ENCODE measurements at regions not wholly inside any gene's neighbourhood (a gene's known extent, or its start where the extent isn't known, plus 50 kb on each side); places are given as distances from the start of the nearest gene placed in this dataset.

- Histone ChIP-seq H3K9me1 (replicated peaks; ENCODE audit: control insufficient read depth, extremely low read depth, insufficient read depth, low read length) (no peaks in the 10 kb centered on the region), H4K20me1 (replicated peaks; ENCODE audit: control insufficient read depth, extremely low read depth, insufficient read depth, low read length) (no peaks in the 10 kb centered on the region), H2AFZ (ENCODE audit: low read depth, low read length) (no peak overlapping the region), H3K9ac (replicated peaks; ENCODE audit: extremely low read depth, insufficient read depth, low read length) (no peak overlapping the region), H3K27ac (ENCODE audit: insufficient read depth, low read depth, low read length) (no peak overlapping the region), H3K4me3 (replicated peaks in 1 of 3; ENCODE audit: insufficient read depth in 1 of 3, low read depth in 1 of 3, low read length in 3 of 3) (no peak overlapping the region), H3K36me3 (ENCODE audit: control insufficient read depth in 2 of 2, extremely low read depth in 1 of 2, insufficient read depth in 2 of 2, low read length in 2 of 2) (no peaks in the 10 kb centered on the region), H3K4me1 (ENCODE audit: control insufficient read depth, extremely low read depth, insufficient read depth, low read length) (no peaks in the 10 kb centered on the region), H3K27me3 (ENCODE audit: control insufficient read depth in 2 of 2, insufficient read depth in 2 of 2, low read length in 2 of 2) (no peaks in the 10 kb centered on the region), H3K79me2 (ENCODE audit: control insufficient read depth, insufficient read depth, low read length) (no peaks in the 10 kb centered on the region), H3K4me2 (ENCODE audit: insufficient read depth, low read length) (no peak overlapping the region), H3K9me3 (replicated peaks; ENCODE audit: control insufficient read depth, insufficient read depth, low read length) (no peaks in the 10 kb centered on the region)
- no TSS peak for BruUV-seq (replicated peaks)
- TF ChIP-seq MAX (IDR thresholded peaks at IDR 0.05; ENCODE audit: insufficient read depth, insufficient read length) = no peak
- no peak for TF ChIP-seq MYC (IDR thresholded peaks at IDR 0.05; ENCODE audit: low read depth, low read length)
- no peak for TF ChIP-seq JUN (IDR thresholded peaks at IDR 0.05; ENCODE audit: borderline replicate concordance, insufficient read depth, insufficient read length, low read depth)
- TF ChIP-seq POLR2A (IDR thresholded peaks at IDR 0.05; ENCODE audit: low read depth, low read length) = no peak
- TF ChIP-seq POLR2AphosphoS5 (IDR thresholded peaks at IDR 0.05; ENCODE audit: insufficient read depth, low read depth, low read length) = no peak
- no peak for TF ChIP-seq GATA2 (IDR thresholded peaks at IDR 0.05; ENCODE audit: insufficient read depth, insufficient read length, low read depth, low read length)
- no peak for TF ChIP-seq EZH2 (IDR thresholded peaks at IDR 0.05; ENCODE audit: borderline replicate concordance, low read depth, low read length, severe bottlenecking)
- ChIA-PET CTCF (no interaction called here), POLR2A (no interaction called here)
- intact Hi-C loops (cut with micrococcal nuclease) = no loop called here
- DNase-seq (ENCODE audit: low read depth, low spot score) (no peak), FAIRE-seq (no peak)
- dilution Hi-C loops (cut with MboI; ENCODE audit: extremely low pct_ligation_motif_present, low sequenced_read_pairs) = no loop called here
These were observed 373.5 kb downstream of the DTWD2 start for GRCh38 chr5:118614731-118615456.

- H3K36me3 ChIP-seq (ENCODE audit: control insufficient read depth in 2 of 2, extremely low read depth in 1 of 2, insufficient read depth in 2 of 2, low read length in 2 of 2) = no peaks in the 10 kb centered on the region
- no peak overlapping the region for H3K4me3 ChIP-seq (replicated peaks in 1 of 3; ENCODE audit: insufficient read depth in 1 of 3, low read depth in 1 of 3, low read length in 3 of 3)
- H3K9me3 ChIP-seq (replicated peaks; ENCODE audit: control insufficient read depth, insufficient read depth, low read length) = no peaks in the 10 kb centered on the region
- intact Hi-C loops (cut with micrococcal nuclease) = no loop called here
- DNase-seq (ENCODE audit: low read depth, low spot score) (no peak), FAIRE-seq (no peak)
- no TSS peak for BruUV-seq (replicated peaks)
- no peaks in the 10 kb centered on the region for H3K4me1 ChIP-seq (ENCODE audit: control insufficient read depth, extremely low read depth, insufficient read depth, low read length)
- no peaks in the 10 kb centered on the region for H3K9me1 ChIP-seq (replicated peaks; ENCODE audit: control insufficient read depth, extremely low read depth, insufficient read depth, low read length)
- H3K9ac ChIP-seq (replicated peaks; ENCODE audit: extremely low read depth, insufficient read depth, low read length) = no peak overlapping the region
- no peaks in the 10 kb centered on the region for H3K79me2 ChIP-seq (ENCODE audit: control insufficient read depth, insufficient read depth, low read length)
- dilution Hi-C loops (cut with MboI; ENCODE audit: extremely low pct_ligation_motif_present, low sequenced_read_pairs) = no loop called here
- H3K27ac ChIP-seq (ENCODE audit: insufficient read depth, low read depth, low read length) = no peak overlapping the region
- no peak overlapping the region for H3K4me2 ChIP-seq (ENCODE audit: insufficient read depth, low read length)
- CTCF ChIA-PET = no interaction called here
- no peaks in the 10 kb centered on the region for H4K20me1 ChIP-seq (replicated peaks; ENCODE audit: control insufficient read depth, extremely low read depth, insufficient read depth, low read length)
- H2AFZ ChIP-seq (ENCODE audit: low read depth, low read length) = no peak overlapping the region
- POLR2A ChIA-PET = no interaction called here
- no peaks in the 10 kb centered on the region for H3K27me3 ChIP-seq (ENCODE audit: control insufficient read depth in 2 of 2, insufficient read depth in 2 of 2, low read length in 2 of 2)
- TF ChIP-seq MYC (IDR thresholded peaks at IDR 0.05; ENCODE audit: low read depth, low read length) = no peak
- TF ChIP-seq CTCF (IDR thresholded peaks at IDR 0.05; ENCODE audit: extremely low read depth in 1 of 2, insufficient read depth in 1 of 2, low read depth in 1 of 2, low read length in 2 of 2) = peak; percentile 14 to 16
- TF ChIP-seq JUN (IDR thresholded peaks at IDR 0.05; ENCODE audit: borderline replicate concordance, insufficient read depth, insufficient read length, low read depth) = no peak
These were observed 376.9 kb downstream of the DTWD2 start for GRCh38 chr5:118611332-118611945.
